SK-N-DZ (cell line): ENCODE measurements at regions not wholly inside any gene's neighbourhood (a gene's known extent, or its start where the extent isn't known, plus 50 kb on each side); places are given as distances from the start of the nearest gene placed in this dataset.

Experiments
- DNase-seq: peaks from one replicate; pipeline ENCODE4 v3.0.0-alpha.2; 2015; ENCODE audit warnings: low spot score

- no peak for DNase-seq
These were observed 244.7 kb upstream of the RHOBTB1 start for GRCh38 chr10:61188691-61189090.

GRCh38 chr10:61188101-61188500 lies 244.1 kb upstream of the RHOBTB1 start:
- DNase-seq = no peak

GRCh38 chr10:61187601-61188000 lies 243.6 kb upstream of the RHOBTB1 start:
- no peak for DNase-seq

- DNase-seq = peak; percentile 49
These were observed 242.4 kb upstream of the RHOBTB1 start for GRCh38 chr10:61186408-61186807.

GRCh38 chr10:61184429-61184828 lies 240.4 kb upstream of the RHOBTB1 start:
- DNase-seq = no peak

- no peak for DNase-seq
These were observed 240.0 kb upstream of the RHOBTB1 start for GRCh38 chr10:61183967-61184366.

GRCh38 chr10:61181832-61182231 lies 237.8 kb upstream of the RHOBTB1 start:
- DNase-seq = no peak

- DNase-seq = no peak
These were observed 235.8 kb upstream of the RHOBTB1 start for GRCh38 chr10:61179771-61180170.

- DNase-seq = no peak
These were observed 232.4 kb upstream of the RHOBTB1 start for GRCh38 chr10:61176424-61176823.

- no peak for DNase-seq
These were observed 231.3 kb upstream of the RHOBTB1 start for GRCh38 chr10:61175316-61175715.

- no peak for DNase-seq
These were observed 229.5 kb upstream of the RHOBTB1 start for GRCh38 chr10:61173450-61173849.

GRCh38 chr10:61172182-61172926 lies 228.4 kb upstream of the RHOBTB1 start:
- DNase-seq = no peak

- no peak for DNase-seq
These were observed 226.6 kb upstream of the RHOBTB1 start for GRCh38 chr10:61170594-61170993.

GRCh38 chr10:61169294-61169693 lies 225.3 kb upstream of the RHOBTB1 start:
- no peak for DNase-seq

GRCh38 chr10:61166489-61166888 lies 222.5 kb upstream of the RHOBTB1 start:
- no peak for DNase-seq

GRCh38 chr10:61166065-61166464 lies 222.1 kb upstream of the RHOBTB1 start:
- DNase-seq = no peak

GRCh38 chr10:61164458-61165160 lies 220.6 kb upstream of the RHOBTB1 start:
- no peak for DNase-seq

GRCh38 chr10:61163403-61163802 lies 219.4 kb upstream of the RHOBTB1 start:
- no peak for DNase-seq

- no peak for DNase-seq
These were observed 216.3 kb upstream of the RHOBTB1 start for GRCh38 chr10:61160253-61160652.

- no peak for DNase-seq
These were observed 215.3 kb upstream of the RHOBTB1 start for GRCh38 chr10:61159253-61159652.

GRCh38 chr10:61157182-61157581 lies 213.2 kb upstream of the RHOBTB1 start:
- DNase-seq = no peak

GRCh38 chr10:61153771-61154170 lies 209.8 kb upstream of the RHOBTB1 start:
- DNase-seq = no peak

GRCh38 chr10:61151059-61151458 lies 207.1 kb upstream of the RHOBTB1 start:
- no peak for DNase-seq
